GM21367 (cell line): ENCODE measurements at regions not wholly inside any gene's neighbourhood (a gene's known extent, or its start where the extent isn't known, plus 50 kb on each side); places are given as distances from the start of the nearest gene placed in this dataset.

Experiments used
- ATAC-seq: cut with Tn5 transposase; IDR thresholded peaks from one replicate; pipeline ENCODE4 v1.9.1; 2021; ENCODE audit not compliant: unreplicated experiment

- ATAC-seq = no peak
Measured at GRCh38 chr2:188042412-188042811, 249.3 kb upstream of the GULP1 start.

DNA sequence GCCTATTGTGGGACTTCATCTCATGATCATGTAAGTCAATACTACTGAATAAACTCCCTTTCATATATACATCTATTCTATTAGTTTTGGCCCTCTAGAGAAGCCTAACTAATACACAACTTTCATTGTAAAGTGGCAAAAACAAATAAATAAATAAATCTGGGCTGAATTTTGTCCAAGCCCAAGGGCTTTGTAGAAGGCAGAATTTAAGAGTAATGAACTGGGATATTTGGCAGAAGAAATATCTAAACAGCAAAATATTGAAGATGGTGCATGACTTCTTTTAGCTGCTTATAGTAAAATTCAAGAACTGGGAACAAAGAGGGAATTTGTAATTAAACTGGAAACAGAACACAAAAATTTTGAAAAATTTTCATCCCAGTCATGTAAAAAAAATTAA lies 246.7 kb upstream of the GULP1 start:
- ATAC-seq = no peak

GRCh38 chr2:188046437-188046836 lies 245.2 kb upstream of the GULP1 start:
- ATAC-seq = no peak

- ATAC-seq = no peak
Measured at GRCh38 chr2:188047735-188048134, 243.9 kb upstream of the GULP1 start.

- ATAC-seq = no peak
Measured at GRCh38 chr2:188050726-188051125, 240.9 kb upstream of the GULP1 start.

GRCh38 chr2:188051706-188052105 lies 240.0 kb upstream of the GULP1 start:
- no peak for ATAC-seq

DNA sequence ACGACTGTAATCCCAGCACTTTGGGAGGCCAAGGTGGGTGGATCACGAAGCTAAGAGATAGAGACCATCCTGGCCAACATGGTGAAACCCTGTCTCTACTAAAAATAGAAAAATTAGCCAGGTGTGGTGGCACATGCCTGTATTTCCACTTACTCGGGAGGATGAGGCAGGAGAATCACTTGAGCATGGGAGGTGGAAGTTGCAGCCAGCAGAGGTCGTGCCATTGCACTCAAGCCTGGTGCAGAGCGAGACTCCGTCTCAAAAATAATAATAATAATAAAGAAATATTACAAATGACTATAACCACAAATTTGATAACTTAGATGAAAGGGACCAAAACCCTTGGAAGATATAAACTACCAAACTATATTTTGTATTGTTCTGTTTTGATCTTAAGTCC lies 226.3 kb upstream of the GULP1 start:
- no peak for ATAC-seq

DNA sequence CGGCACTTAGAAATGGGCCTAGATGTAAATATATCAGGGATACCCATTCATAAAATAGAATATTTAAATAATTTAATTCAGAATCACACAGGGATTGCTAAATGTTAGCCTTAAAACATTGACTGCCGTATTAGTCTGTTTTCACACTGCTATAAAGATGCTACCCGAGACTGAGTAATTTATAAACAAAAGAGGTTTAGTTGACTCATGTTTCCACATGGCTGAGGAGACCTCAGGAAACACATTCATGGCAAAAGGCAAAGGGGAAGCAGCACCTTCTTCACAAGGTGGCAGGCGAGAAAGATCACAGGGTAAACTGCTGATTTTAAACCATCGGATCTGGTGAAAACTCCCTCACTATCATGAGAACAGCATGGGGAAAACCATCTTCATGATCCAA lies 223.6 kb upstream of the GULP1 start:
- no peak for ATAC-seq

DNA sequence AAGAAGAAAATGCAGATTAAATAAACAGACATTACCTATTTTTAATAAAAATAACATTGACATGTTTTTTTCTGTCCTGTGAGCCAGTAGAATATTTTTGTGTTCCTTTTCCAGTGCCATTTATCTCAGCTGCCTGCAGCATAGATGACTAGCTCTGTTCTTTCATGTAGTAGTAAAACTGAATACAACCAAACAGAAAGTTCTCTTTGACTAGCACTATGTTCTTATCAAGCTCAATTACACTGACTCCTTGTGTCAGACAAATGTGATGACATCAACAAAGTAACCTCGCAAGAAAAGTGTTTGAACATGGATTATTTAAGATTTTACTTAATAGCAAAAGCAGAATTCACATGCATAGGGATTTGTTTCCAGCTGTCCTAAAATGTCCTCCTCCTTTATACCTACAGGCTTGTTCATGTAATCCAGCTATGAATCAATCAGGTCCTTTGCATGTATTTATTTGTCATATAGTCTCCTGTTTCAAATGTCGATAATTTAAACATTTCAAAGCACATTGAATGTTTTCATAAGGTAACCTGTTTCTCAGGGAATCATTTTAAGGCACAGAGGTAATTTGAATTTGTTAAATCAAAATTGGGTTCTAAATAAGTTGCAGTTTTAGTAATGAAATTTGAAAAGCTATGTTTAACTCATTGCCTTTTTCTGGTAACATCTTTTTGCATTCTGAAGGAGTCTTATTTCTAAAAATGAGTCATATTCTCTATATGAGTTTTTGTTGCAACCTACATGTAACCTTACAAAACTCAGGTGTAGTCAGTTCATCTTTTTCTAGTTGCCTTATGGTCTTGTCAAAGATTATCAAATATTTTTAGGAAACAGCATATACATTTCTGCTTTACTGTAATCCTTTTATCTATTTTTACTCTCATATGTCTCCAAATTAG lies 215.3 kb upstream of the GULP1 start:
- ATAC-seq = no peak

GRCh38 chr2:188077757-188078156 lies 213.9 kb upstream of the GULP1 start:
- no peak for ATAC-seq

- ATAC-seq = no peak
Measured at GRCh38 chr2:188078534-188078933, 213.1 kb upstream of the GULP1 start.

DNA sequence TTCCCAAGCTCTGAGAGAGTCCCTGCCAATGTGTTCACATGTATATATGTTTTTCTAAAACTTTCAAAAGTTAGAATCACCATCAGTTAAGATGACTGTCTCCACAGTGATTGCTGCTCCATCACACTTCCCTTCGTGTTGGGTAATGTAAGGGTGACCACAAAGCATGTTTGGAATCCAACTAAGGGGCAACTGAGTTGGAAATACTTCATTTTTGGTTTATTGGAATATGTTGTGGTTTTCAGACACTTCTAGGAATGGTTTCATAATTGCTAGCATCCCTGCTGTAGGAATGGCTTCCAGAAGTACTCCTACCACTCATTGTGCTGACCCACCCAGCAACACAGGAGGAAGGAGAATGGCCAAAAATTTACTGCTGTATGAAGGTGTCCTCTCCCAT lies 212.5 kb upstream of the GULP1 start:
- ATAC-seq = no peak

- ATAC-seq = no peak
Measured at GRCh38 chr2:188085421-188085820, 206.3 kb upstream of the GULP1 start.

- ATAC-seq = no peak
Measured at GRCh38 chr2:188089901-188090300, 201.8 kb upstream of the GULP1 start.

GRCh38 chr2:188091220-188091619 lies 200.5 kb upstream of the GULP1 start:
- no peak for ATAC-seq

- no peak for ATAC-seq
Measured at GRCh38 chr2:188092734-188093133, 198.9 kb upstream of the GULP1 start.

DNA sequence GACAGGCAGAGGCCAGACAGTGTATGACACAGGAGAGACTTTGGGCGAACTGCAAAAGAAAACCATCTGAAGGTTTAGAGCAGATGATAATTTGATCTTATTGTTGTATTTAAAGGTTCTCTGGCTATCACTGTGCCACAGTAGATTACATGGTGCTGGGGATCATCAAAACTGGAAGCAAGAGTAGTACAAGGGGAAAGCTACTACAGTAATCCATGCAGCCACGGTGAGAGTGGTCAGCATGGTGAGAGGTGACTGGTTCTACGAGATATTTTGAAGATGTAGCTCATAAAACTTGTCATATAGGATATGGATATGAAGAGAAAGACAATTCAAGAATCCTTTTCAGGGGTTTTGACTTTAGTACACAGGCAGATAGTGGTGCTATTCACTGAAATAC lies 194.8 kb upstream of the GULP1 start:
- no peak for ATAC-seq

DNA sequence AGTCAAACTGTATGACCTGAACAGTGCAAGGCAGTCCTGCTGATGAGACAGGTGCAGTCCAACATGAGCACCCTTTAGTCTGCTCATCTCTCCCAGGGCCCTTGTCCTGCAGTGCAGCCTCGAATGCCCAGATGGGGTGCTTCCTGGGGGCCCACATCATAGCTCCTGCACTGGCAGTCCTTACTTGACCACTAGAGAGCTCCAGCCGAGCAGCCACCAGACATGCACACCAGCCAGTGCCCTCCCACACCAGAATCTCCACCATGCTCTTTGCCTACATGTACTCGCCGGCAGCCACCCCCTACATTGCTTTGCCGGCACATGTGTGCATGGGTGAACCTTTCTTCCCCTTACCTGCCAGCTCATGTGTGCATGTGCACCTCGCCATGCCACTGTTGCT lies 188.8 kb upstream of the GULP1 start:
- ATAC-seq = no peak

- ATAC-seq = no peak
Measured at GRCh38 chr2:188114014-188114413, 177.7 kb upstream of the GULP1 start.

GRCh38 chr2:188117706-188118105 lies 174.0 kb upstream of the GULP1 start:
- no peak for ATAC-seq

- ATAC-seq = no peak
Measured at GRCh38 chr2:188118431-188118830, 173.2 kb upstream of the GULP1 start.

DNA sequence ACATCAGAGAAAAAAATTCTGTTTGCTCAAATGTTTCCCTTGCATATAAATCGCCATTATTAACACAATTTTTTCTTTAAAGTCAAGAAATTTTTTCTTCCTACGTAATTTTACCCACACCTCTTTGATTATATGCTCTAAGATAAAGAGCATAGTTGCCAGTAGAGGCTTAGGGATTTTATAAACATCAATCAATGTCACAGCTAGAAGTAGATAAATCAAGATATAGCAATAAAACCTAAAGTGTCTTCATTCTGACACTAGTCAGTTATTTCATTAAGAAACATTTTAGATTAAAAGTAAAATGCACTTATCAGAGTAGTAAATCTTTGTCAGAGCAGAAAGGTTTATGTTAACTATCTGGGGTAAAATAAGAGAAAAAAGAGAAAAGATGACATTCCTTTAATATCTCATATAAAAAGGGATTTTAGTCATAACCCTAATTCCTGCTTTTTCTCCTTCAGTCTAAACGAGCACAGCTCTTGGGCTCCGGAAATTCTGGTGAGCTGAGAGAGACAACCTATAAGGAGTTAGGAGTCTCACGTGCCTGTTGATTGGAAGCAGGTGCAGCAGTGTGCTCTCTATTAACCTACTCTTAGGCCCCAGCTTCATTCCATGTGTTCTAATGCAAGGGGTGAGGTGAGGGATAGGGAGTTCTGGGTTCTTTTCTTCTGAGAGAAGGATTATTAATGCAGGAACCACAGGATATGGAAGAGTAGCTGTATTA lies 172.4 kb upstream of the GULP1 start:
- no peak for ATAC-seq
